COR-L47 (cell line): ENCODE measurements at regions not wholly inside any gene's neighbourhood (a gene's known extent, or its start where the extent isn't known, plus 50 kb on each side); places are given as distances from the start of the nearest gene placed in this dataset.

ENCODE experiments used
- DNase-seq: peaks from one replicate; lab custom pipeline; 2025; lab: John Stamatoyannopoulos, UW

DNA sequence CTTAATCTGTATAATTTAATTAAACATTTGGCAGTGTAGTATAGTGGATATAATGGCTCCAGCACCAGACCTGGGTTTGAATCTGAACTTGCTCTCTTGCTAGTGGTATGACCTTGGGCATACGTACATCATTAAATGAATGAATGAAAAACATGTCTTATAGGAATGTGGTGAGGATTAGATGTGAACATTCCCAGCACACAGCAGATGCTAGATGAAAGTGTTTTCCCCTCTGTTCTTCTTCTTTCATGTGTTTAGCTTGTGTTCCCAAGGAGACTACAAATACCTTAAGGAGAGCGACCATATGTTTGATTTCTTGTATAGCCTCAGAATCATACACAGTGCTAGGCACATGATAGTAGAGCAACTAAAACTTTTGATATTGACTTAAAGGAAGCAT, 56.5 kb downstream of the CT47B1 start:
- no peak for DNase-seq

DNA sequence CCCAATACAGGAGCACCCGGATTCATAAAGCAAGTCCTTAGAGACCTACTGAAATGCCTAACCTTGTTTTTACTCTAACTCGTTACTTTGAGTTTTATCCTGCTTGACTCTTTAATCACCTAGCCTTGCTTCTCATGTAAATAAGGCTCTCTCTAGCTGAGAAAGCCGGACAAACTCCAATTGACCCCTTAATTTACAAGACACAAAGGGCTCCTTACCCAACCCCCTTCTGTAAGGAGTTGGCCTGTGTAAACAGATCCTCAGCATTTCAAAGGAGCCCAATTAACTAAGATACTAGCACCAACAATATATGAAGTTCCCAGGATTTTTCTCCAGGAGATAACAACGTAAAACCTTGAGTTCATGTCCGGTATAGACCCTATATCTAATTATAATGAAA, 61.7 kb downstream of the CT47B1 start:
- no peak for DNase-seq

DNA sequence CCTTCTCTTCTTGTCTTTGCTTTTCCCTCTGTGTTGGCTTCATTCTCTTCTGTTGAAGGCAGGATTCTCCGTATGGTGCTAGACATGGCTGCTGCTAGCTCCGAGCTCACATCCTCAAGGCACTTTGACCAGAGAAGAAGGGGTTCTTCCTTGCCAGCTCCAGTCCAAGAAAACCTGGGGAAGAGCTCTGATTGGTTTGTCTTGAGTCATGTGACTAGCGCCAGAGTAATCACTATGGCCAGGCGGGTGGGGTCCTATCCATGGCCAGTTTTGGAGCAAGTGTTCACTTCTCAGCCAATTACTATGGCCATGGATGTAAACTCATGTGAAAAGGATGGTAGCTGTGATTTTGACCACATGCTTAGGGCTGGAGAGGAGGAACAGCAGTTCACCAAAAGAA, 74.2 kb downstream of the CT47B1 start:
- DNase-seq = no peak

DNA sequence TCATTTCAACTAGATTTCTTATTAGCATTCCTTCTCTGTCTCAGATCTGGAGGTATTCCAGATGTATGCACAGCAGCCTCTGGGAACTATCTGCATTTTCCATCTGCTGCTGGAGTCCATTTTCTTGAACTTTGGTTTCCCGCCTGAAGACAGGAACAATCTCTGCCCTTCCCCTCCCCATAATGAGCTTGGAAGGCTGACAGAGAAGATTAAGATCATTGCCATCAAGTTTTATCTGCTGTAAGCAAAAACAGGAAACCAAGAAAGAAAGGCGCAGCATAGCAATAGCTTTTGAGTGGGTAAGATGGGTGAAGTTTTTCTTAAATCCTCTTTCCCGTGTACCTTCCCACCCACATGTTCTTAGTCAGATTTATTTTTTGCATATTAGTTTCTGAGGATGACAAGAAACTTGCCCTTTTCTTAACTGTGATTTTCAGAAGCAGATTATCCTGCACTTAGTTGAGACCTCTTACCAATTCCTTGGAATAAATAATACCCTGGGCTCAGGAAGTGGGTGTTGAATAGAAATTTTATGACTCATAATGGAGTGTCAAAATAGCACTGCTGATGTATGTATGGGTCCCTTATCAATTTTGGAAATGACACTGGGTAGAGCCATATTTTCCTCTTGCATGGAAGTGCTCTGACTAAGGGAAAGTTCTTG, 78.3 kb downstream of the CT47B1 start:
- no peak for DNase-seq

DNA sequence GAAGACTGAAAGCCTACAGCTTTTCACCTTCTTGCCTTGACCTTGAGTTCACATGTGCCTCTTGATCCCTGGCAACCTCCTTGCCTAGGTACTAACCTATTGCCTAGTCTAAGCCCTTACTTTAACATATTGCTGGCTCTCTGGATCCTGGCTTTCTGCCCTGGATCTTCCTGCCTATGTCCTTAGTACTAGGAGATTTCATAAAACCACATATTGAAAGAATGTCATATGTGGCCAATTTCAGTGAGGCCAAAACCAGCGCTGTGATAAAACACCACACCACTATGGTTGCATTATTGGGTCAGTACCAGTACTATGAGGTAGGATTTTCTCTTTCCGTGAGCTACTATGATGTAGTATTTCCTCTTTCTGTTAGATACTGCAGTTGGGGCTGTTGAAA, 80.4 kb downstream of the CT47B1 start:
- DNase-seq = no peak

DNA sequence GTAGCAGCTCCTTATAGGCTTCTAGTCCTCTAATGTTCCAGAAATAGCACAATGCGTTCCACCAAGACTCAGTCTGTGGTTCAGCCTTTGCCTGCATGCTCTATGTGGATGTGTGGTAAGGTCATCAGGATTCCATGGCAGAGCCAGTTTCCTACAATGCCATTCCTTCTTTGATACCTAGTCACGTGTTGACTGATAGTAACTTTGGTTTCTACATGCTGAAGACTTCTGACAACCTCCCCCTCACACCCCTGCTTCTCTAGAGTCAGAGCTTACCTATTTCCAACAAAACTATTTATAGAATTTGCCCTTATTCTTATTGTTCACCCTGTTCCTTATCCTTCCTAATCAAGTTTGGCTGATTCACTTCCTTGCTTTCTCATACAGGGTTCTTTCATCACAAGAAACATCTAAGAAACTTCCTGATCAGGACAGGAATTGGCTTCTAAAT, 81.1 kb downstream of the CT47B1 start:
- no peak for DNase-seq

DNA sequence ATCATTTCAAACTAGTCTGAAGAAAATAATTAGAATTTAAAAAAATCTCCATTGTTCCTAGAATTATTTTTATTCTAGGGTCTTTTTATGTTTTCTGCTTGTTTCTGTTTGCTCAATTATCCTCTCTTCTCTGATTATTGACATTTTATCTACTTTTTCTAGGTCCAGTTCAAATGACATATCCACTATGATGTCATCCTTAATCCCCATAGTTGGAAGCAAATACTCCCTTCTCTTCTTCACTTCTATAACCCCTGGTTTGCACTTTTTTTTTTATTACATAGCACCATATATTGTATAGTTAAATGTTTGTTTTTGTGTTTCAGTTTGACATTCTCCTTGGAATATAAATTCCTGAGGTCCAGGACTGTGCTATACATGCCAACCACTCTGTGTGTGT, 82.6 kb downstream of the CT47B1 start:
- no peak for DNase-seq

DNA sequence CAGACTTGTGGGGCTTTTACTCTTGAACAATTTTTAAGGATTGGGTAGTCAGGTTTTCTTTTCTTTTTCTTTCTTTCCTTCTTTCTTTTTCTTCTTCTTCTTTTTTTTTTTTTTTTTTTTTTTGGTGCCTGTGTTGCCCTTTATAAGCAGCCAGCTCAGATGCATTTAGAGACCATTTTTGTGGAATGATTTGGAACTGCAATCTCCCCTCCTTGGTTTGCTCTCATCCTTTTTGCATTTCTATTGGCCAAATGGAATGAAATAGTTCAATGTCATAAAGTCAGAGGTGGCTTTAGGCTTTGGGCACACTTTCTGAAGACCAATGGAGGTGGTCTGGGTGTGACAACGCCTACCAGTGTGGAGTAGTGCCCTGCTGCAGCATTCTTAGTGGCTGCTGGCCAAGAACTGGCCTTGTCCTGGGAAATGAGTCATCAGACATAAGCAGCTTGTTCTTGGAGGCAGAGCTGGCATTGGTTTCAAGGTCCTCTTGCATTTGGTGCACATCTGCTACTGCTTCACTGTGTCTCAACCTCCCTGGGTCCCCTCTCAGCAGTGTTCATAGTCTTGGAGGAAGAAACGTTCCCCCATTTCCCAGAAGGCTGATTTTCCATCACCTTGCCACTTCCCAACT, 84.5 kb downstream of the CT47B1 start:
- no peak for DNase-seq

DNA sequence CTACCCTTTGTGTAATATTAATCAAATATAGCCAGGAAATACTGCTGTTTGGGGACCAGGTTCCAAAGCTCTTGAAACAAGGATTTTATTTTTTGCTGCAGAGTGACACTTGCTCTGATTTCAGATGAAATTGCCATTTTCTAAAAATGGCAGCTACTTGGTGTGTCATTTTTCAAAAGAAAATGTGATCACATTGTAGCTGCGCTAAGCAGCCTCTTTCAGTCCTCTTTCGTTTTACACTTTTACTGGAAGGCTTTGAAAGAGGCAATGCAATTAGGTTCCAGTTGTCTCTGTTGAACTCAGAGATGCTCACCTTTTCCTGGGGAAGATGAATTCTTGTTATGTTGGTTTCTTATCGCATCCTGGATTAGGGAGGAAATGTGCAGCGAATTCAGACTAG, 85.1 kb downstream of the CT47B1 start:
- DNase-seq = no peak

DNA sequence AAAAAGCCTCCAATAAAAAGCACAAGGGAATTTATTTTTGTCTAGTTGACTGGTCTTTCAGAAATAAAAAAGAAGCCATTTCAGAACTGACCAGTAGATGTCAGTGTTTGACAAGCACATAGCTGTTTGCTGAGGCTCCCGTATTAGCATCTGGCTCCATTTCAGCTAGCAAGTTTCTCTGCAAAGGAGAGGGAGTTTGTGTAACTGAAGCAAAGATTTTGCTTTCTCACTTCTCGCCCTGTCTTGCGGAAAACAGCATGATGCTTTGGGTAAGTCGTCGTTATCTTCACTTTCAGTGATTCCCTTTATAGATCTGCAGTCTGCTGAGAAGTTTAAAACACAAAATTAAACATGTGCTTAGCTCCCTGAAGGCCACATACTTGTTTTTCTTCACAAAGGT, 85.5 kb downstream of the CT47B1 start:
- DNase-seq = peak; percentile 39

DNA sequence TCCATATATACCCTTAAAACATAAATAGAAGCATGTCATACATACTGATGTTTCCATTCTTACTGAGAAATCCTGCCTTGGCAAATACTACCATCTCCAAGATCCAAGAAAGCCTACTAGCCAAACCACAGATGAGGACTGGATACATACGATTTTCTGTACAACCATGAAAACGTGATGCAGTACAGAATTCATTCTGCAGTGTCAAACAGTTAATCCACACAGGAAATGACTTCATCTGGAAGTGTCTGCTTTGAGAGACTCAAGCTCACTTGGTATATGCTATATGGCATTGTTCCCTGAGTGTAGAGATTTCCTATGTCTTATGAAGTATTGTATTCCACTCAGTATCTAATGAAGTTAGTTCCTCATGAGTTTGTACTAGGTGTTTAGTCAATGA, 94.3 kb downstream of the CT47B1 start:
- no peak for DNase-seq

DNA sequence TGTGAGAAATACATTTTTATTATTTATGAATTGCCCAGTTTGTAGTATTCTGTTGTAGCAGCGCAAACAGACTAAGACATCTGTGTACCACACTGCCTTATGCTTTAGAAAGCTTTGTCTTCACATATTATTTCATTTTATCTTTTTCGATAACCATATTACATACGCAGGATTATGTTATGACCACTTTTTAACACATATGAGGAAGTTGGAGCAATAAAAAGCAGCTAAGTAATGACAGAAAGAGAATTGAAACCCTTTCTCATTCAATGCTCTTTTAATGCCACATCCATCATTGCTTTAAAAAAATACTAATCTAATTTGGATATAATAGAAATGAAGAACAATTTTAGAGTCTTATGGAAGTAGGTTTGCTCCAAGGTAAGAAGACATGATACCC, 99.7 kb downstream of the CT47B1 start:
- no peak for DNase-seq

DNA sequence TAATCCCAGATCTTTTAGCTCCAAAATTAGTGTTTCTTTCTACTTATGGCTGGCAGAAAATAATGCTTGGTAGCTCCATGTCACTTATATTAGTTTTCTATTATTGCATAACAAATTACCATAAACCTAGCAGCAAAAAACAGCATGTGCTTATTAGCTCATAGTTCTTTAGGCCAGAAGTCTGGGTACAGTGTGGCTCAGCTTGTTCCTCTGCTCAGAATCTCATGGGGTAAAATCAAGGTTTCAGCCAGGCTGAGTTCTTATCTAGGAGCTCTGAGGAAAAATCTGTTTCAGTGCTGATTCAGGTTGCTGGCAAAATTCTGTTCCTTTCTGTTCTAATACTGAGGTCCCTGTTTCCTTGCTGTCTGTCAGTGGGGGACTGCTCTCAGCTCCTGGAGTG, 101.1 kb downstream of the CT47B1 start:
- DNase-seq = no peak

DNA sequence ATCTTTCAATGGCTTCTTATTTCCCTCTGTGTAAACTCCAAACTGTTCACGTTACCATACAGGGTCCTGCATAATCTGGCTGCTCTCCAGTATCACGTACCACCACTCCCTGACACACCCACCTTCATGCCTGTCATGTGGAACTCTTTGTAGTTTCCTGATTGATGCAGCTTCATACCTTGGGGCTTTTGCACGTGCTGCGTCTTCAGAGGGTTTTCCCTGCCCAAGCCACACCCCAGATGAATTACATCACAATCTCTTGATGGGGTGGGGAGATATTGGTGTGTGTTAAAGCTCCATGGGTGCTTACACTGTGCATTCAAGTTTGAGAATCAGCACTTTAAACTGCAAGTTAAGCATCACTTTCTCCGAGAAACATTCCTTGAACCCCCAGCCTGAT, 101.9 kb downstream of the CT47B1 start:
- DNase-seq = no peak

DNA sequence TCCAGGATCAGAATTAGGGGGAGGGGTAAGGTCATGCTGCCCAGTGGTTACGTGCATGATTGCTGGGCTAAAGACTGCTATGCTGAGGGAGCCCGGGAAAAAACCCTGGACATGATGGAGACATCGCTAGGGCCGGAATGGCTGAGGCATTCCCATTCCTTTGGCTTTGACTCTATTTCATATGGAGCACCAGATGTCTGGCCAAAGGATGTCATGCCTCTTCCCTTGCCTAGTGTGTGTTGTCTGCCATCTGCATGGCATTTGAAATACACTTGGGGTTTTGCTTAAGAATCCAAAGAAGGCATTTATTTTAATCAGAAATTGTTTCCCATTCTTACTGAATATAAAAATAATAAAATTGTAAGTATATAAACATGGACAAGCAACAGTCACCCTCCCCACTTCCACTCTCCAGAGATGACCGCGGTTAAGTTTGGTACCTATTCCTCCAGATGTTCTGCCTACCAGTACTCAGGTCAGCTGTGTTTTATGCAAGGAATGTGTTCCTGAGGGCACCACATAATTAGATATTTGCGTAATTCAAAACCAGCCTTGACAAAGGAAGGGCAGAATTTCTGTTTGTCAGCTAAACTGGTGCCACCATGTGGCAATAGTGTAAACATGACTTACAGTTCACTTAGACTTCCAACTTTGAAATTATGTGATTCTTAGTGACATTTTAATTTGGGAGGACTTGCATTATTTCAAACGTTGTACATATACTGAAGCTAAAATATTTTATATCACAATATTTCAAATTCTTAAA, 105.9 kb downstream of the CT47B1 start:
- DNase-seq = peak; percentile 11

DNA sequence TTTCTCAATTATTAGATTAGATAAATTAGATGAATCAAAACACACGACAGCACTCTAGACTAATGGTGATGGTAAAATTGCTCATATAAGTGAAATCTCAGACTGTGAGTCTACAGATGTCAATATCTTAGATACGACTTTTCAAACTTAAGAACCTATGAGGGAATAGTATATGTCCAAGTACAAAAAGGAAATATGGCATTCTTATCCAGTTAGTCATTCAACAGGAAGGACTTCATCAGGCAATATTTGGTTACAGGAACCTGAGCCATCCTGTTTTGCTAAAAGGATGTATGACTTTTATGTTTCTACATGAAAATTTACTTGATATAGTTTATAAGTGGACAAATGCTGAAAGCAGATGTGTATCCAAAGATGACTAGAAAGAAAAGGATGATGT, 107.0 kb downstream of the CT47B1 start:
- DNase-seq = no peak

DNA sequence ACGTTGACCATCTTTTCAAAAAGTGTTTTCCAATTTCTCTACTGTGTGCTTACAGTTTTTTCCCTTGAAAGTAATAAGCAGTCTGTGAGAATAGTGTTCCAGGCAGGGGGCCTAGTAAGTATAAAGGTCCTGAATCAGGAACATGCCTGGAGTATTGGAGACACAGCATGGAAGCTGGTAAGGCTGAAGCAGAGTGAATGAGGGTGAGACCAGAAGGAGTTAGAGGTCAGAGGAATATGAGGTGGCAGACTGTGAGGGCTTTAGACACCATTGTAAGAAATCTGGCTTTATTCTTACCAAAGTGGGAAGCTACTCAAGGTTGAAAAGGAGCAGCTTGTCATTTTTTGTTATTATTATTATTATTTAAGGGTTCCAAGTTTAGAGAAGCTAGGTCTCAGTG, 107.4 kb downstream of the CT47B1 start:
- DNase-seq = no peak

DNA sequence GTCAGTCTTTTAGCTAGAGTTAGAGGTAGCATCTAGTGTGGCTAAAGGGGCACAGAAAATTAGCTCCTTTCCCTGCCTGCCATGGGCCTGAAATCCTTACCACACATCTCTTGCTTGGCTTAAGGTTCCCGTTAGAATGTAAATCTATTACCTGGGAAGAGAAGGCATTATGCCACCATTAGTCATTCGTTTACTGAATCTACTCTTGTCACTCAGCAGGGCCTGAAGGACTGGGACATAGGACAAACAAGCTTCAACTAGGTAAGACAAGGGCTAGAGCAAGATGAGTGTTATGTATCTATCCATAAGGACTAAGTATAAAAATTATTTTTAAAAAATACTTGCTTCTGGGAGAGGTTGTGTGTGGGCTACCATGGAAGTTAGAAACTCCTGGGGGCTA, 112.4 kb downstream of the CT47B1 start:
- no peak for DNase-seq

DNA sequence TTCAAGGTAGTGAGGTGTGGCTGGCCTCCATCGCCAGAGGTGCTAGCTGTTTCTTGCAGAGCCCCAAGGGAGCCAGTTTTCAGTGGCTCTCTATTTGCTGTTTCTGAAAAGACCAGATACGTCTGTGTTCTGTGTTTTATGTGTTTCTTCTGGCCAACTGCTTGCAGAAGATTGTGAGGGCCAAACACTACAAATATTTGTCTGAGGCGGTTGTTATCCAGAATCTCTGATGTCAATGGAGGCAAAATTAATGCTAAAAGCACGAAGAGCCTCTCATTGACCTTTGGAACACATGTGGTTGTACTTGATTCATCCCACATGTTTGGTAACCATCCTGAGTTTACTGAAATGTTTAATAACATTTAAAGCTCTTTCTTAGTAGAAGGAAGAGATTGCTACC, 113.9 kb downstream of the CT47B1 start:
- no peak for DNase-seq

DNA sequence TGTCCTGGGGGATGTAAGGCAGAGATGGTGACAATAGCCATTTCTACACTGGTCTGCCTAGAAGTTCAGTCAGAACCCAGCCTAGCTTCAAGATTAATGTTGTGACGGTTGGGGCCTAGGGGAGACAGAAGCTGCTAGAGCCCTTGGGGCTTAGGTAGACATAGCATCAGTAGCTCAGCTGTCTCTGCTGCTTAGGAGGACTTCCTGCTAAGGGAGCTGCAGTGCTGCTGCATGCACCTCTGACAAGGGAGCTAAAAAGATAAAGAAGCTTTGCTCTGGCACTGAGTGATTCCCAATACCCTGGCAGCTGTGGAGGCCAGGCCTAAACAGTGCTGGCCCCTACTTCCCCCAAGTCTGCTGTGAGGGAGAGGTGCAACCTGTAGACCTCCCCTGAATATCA, 116.0 kb downstream of the CT47B1 start:
- DNase-seq = no peak

DNA sequence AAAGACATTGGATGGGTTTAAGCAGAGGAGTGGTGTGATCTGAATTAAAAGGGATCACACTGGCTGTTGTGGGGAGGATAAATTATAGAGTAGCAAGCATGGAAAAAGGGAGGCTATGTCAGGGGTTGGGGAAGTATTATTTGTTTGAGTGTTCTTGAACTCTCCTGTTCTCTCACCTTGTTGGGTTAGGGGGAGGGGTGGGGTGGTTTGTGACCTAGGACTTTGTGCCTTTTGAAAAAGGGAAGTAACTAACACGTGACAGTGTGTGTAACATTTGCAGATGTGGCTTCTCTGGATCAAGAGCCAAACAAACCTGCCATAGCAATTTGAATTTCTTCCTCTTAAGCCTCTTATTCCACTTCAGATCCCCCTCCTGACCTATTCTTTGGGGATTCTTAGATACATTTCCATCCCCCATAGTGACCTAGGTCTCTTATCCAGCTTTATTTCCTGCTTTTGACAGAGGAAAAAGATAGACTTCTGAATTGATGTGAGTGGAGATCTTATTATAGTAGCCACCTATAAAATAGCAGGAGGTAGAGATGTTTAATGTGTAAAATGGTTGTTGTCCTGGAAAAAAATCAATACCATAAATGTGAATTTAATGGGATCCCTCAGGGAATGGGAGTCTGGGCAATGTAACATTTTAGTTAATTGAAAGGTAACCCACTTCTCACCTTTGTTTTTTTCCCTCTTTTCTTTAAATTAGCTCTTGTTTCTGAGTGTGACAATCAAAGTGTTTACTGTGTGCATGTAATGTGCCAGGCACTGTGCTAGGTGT, 120.4 kb downstream of the CT47B1 start:
- DNase-seq = no peak

DNA sequence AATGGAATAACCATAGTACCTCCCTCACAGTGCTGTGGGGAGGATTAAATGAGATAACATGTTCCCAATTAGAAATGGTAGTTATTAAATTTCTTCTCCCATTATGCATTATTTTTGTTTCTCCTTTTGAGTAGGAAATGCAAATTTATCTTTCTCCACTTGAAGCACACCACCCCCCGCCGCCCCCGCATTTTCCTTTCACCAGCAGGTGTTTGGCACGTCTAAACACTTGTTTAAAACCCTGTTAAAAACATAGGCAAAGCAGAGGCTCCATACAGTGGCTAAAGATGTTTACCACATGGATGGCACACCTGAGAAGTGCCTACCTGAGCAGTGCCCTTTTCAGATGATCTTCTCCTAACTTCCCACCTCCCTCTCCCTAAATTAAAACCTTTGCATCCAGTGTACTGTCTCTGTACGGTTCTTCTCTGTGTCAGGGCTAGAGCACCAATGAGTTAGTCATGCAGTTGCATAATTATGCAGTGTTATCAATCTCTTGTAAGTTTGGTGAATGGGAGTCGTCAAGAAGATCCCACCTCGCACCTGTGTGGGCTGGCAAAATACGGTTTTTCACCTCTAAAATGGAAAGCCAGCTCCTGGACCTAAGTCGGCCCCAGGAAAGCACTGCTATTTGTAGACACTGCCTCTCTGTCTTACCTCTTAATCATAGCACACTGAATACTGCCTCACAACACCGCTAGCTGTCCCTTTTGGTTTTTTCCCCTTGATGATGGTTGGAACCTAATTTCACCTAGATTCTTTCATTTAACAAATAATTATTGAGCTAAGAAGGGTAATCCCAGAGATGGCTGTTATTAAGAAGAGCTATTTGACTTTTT, 122.0 kb downstream of the CT47B1 start:
- DNase-seq = no peak
